ENCODE measurements at regions not wholly inside any gene's neighbourhood (a gene's known extent, or its start where the extent isn't known, plus 50 kb on each side); places are given as distances from the start of the nearest gene placed in this dataset.

DNA sequence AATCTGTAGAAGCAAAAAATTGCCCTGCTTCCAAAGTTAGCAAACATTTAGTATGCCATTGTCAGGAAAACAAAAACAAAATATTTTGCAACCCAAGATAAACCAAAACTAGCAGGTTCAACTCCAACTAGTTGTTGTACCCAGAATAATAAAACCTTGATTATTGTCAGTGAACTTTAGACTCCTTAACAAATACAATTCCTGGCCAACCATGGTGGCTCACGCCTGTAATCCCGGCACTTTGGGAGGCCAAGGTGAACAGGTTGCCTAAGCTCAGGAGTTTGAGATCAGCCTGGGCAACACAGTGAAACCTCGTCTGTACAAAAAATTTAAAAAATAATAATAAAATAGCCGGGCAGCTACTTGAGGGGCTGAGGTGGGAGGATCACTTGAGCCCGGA, 53.6 kb upstream of the EPCAM start:
- no peak for DNase-seq
- in situ Hi-C loops (cut with MboI; ENCODE audit: low pct_unique_long_range_greater_than_20kb, low sequenced_read_pairs) = no loop called here

DNA sequence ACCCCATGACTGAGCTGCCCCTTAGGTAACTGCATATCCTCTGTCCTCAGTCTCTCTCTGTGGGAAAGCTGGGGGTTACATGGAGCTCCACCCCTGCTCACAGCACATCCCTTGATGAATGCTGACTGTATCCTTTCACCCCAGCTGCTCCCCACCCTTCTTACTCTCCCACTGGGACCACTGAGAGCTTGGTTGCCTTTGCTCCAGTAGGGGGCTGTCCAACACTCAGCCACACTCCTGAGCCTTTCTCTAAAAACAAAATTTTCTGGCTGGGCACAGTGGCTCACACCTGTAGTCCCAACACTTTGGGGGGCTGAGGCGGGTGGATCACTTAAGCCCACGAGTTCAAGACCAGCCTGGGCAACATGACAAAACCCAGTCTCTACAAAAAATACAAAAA, 55.4 kb upstream of the EPCAM start:
- no peak for DNase-seq
- in situ Hi-C loops (cut with MboI; ENCODE audit: low pct_unique_long_range_greater_than_20kb, low sequenced_read_pairs) = no loop called here

DNA sequence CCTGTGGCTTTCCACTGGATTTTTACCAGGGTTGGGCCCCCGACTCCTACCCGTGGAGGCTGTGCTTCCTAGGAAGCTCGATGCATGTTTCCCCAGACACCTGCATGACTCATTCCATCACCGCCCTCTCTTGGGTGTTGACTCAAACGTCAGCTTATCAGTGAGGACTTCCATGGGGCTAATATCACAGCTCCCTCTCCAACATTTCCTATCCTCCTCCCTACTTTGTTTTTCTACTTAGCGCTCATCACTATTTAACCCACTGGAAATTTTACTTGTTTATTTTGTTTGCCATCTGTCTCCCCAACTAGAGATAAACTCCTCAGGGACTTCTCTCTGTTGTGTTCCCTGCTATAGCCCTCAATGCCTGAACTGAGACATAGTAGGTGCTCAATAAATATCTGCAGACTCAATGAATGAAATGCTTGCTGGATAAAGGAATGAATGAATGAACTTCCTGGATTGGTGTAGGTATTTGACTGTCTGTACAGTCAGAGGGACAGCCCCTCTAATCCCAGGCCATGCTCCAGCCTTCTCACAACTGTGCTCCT, 55.9 kb upstream of the EPCAM start:
- in situ Hi-C loops (cut with MboI; ENCODE audit: low pct_unique_long_range_greater_than_20kb, low sequenced_read_pairs) = no loop called here
- no peak for DNase-seq

DNA sequence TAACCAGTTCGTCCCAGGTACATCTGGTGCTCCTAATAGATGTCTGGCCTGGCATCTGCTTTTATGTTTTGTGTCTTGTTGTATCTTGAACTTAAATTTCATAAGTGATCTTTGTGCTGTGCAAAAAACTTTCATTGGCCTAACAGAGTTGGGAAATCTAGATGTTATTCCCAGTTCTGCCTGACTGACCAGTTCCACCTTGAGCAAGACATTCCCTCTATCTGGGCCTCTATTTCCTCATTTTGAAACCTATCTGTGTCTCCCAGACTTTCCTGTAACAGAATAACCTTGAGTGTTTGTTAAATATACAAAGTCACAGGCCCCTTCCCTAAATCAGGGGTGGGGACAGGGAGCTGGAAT, 56.6 kb upstream of the EPCAM start:
- in situ Hi-C loops (cut with MboI; ENCODE audit: low pct_unique_long_range_greater_than_20kb, low sequenced_read_pairs) = no loop called here
- no peak for DNase-seq

DNA sequence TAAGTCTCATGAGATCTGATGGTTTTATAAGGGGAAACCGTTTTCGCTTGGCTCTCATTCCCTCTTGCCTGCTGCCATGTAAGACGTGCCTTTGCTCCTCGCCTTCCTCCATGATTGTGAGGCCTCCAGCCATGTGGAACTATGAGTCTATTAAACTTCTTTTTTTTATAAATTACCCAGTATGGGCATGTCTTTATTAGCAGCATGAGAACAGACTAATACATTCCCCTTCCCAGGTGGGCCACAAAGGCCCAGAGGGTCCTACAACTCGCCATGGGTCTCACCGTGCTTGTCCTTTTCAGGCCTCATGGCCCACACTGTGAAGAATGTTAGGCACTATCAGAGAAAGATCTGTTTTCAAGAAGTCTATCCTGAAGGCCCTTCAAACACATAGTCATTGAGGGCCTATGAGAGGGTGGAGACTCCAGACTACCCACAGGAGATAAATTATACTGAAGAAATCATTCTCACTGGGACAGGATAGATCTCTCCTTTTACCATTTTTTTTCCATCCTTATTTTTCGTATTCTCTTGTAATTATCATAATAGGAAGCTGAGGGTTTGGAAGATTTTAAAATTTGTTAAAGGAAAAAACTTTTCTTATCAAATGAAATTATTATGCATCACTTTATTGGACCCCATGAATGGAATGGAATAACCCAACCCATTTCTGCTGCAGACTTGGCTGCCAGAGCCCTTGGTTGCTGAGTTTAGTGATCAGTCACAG, 57.2 kb upstream of the EPCAM start:
- DNase-seq = no peak
- in situ Hi-C loops (cut with MboI; ENCODE audit: low pct_unique_long_range_greater_than_20kb, low sequenced_read_pairs) = no loop called here

DNA sequence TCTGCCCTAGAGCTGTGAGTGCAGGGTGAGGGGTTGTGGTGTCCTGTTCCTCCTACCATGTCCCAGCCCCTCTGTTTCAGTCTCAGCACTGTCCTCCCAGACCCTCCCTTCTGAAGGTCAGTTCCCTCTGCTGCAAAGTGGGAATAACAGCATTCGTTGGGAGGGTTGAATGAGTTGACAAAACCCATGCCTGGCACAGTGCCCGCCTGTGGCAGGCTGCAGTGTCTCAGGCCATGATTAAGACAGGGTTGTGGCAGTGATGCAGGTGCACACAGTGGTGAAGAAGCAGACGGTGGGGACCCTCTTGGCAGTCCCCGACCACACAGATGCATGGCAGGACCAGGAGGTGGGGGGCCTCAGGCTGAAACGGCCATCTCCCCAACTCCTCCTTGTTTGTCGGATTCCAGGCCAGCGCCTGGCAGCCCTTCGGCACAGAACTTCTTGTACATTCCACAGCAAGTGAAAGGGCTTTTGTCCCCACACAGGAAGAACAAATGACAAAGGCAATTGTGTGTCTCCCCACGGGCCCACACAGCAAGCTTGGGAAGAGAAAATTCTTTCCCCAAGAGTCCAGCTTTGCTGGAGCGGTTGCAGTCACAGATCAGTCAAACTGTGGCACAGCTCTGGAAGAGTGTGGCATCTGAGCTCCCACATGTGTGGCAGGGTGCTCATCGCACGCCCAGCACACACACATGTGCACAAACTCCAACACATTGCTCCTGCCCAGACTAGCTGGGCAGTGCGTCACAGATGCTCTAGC, 58.1 kb upstream of the EPCAM start:
- in situ Hi-C loops (cut with MboI; ENCODE audit: low pct_unique_long_range_greater_than_20kb, low sequenced_read_pairs) = no loop called here
- no peak for DNase-seq

DNA sequence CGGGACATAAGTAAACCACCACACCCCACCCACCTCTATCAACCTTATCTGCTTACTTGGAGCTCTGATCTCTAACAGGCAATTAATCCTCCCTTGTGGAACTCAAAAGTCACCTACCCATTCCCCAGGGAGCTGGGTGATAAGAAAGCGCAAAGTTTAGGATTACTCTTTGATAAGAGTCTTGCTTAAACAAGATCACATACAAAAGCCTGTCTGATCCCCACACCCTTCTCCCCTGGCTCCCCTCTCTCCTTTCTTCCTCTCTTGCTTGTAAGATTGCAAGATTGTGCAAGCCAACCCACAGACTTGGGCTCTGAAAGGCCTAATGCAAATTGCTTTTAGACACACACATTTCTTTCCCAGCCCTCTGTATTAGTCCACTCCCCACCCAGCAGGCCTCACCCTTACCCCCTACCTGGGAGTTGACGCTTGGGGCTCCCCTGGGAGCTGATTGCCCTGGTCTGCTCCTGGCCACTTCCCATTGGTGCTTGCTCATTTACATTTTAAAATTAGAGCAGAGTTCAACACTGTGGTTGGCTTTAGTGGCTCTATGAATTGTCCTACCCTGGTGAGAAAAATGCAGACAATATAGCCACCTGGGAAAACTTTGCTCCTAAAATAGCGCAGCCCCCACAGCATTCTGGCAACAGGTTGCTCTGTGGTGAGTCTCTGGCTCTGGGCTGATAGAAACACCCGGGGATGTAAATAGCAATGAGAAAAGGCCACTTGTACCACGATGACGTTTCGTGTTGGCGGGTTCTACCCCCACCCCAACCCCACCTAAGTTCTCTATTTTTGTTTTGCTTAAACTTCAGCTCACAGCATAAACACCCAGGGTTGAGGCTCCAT, 58.9 kb upstream of the EPCAM start:
- peak; percentile 70 for DNase-seq
- in situ Hi-C loops (cut with MboI; ENCODE audit: low pct_unique_long_range_greater_than_20kb, low sequenced_read_pairs) = no loop called here

DNA sequence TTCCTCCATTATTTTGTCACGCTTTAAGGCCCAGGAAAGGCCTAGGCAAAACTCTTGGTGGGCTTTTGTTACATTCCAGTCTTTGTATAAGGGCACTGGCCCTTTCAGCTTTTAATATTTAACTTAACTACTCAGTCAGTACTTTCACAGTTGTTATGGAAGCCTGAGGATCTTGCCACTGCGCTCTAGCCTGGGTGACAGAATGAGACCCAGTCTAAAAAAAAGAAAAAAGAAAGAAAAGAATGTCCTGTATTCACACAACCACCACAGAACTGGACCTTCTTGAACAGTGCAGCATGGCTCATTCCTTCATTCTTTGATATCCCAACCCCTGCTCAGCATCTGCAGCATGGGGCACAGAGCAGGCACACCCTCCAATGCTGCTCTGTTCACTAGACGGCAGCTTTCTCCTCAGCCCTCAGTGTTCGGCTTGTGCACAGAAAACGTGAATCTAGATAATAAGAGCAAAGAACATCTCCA, 59.6 kb upstream of the EPCAM start:
- DNase-seq = no peak
- in situ Hi-C loops (cut with MboI; ENCODE audit: low pct_unique_long_range_greater_than_20kb, low sequenced_read_pairs) = no loop called here

DNA sequence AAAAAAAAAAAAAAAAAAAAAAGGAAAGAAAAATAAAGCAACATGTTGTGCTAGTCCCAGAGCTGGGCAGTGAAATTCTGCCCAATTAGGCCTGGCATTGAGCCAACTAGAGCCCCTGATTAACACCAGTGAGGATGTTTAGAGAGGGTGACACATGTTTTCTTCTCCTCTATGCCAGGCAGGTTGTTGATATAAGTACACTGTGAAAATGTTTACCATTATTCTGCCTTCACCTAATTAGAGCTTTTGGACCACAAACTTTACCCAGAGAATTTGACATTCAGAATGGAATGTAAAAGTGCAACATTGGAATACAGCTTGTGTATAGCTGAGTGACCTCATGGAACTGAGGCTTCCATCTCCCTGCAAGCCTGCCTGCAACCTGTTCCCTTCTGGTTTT, 62.0 kb upstream of the EPCAM start:
- in situ Hi-C loops (cut with MboI; ENCODE audit: low pct_unique_long_range_greater_than_20kb, low sequenced_read_pairs) = no loop called here
- DNase-seq = no peak

DNA sequence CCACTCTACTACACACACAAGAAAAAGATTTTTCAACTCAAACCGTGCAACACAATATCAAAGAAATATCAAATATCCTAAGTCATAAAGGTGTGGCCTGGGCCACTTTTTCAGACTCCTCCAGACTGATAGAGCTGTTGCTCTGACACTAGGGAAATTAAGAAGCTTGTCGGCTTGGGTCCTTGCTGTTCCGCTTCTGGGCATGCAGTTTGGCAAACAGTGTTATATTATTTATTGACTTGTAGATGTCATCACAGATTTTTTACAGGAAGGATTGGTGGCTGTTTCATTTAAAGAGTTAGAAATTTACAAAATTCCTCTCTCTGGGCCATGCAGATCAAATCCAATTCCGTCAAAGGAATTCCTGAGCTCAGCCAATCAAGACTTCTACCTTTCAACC, 64.5 kb upstream of the EPCAM start:
- in situ Hi-C loops (cut with MboI; ENCODE audit: low pct_unique_long_range_greater_than_20kb, low sequenced_read_pairs) = no loop called here
- no peak for DNase-seq

DNA sequence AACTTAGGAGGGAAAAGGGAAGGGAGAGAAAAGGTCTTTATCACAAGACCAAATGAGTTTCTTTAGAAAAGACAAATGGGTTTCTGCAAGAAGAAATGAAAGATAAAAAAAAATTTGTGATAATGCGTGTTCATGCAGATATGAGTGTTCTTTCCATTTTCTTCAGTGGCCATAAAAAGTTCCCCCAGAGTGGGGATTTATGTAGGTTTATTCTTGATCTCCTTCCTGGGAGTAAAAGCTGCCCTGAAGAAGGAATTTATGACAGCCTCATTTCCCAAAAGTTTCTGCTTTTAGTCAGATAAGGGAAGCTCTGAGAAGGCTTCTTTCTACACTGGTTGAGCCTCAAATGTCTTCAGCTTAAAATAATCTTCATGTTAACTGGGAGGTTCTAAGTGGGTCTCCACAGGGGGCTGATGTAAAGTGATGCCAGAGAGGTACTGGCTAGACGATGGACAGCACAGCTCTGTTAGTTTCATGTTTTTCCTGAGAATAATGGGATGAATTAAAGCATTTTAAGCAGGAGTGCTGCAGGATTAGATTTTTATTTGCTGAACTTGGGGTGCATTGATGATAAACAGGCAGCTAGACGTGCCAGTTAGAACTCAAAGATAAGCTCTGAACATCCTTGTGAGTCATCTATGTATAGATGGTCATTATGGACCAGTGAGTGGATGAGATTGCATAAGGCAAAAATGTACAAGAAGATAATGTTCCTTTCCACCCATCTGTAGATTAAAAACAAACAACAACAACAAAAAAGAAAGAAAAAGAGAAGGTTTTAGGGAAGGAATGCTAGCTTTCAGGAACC, 65.6 kb upstream of the EPCAM start:
- peak; percentile 28 for DNase-seq

DNA sequence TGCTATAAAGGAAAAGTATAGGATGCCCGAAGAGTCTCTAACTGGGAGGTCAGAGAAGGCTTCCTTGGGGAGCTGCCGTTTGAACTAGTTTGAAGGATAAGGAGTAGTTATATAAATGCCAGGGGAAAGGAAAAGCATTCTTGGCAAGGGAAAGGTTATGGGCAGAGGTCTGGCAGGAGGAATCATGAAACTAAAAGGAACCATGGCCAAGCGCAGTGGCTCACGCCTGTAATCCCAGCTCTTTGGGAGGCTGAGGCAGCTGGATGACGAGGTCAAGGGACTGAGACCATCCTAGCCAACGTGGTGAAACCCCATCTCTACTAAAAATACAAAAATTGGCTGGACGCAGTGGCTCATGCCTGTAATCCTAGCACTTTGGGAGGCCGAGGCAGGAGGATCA, 66.8 kb upstream of the EPCAM start:
- in situ Hi-C loops (cut with MboI; ENCODE audit: low pct_unique_long_range_greater_than_20kb, low sequenced_read_pairs) = no loop called here
- DNase-seq = no peak

More for the DNA sequence above, 65.6 kb upstream of the EPCAM start:
- in situ Hi-C loops (cut with MboI; ENCODE audit: low pct_unique_long_range_greater_than_20kb, low sequenced_read_pairs) = no loop called here

DNA sequence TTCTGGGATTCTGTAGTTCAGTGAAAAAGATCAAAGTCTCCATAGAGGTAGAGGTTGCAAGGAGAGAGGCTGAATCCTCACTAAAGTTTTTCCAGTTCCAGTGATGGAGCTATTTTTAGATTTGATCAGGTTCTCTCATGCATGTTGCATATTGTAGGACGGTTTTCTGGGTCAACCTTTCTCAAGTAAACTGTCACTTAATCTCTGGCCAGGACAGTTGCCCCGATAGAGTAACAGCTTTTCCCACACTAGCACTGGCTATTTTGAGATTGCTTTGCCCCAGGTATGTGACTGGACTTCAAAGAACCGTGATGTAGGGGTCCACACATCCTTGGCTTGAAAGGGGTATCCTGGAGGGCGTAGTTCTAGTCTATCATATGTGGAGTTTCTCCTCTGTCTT, 67.4 kb upstream of the EPCAM start:
- in situ Hi-C loops (cut with MboI; ENCODE audit: low pct_unique_long_range_greater_than_20kb, low sequenced_read_pairs) = no loop called here
- no peak for DNase-seq

DNA sequence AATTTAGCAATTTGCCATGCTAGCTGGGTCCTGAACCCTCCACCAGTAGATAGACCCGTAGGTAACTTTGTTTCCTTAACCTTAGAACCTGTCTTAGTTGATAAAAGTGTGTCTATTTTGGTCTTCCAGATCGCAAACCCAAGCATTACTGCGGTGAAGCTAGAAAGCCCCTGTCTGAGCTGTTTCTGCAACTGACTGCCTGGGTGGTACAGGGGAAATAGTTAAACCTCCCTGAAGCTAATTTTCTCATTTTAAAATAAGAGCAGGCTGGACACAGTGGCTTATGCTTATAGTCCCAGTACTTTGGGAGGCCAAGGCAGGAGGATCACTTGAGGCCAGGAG, 67.9 kb upstream of the EPCAM start:
- in situ Hi-C loops (cut with MboI; ENCODE audit: low pct_unique_long_range_greater_than_20kb, low sequenced_read_pairs) = no loop called here
- DNase-seq = no peak

DNA sequence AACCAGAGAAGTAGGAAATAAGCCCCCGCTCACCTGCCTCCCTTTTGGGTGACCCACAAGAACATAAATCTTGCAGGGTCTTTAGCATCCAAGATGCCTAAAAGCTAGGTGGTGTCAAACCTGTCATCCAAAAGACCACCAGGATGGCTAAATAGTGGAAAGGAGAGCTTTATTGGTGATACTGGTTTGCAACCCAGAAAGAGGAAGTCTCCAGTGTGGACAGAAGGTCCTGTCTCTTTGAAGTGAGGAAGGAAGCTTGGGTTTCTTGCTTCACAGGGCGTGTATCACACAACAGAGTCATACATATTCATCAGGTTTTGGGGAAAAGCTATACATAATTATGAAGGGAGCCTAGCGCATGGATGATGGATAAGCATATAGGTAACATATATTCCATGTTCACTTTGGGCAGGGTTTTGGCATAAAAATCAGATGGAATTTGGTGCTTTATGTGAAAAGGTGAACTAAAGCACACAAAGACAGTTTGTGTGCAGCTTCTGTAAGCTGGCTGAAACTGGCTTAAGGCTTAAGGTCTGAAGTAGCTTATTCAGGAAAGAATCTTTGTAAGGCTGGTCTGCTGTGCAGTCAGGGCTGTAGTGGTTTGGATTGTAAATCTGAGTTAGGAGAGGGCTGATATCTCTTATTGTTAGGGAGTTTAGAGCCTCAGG, 68.4 kb upstream of the EPCAM start:
- peak; percentile 74 for DNase-seq
- in situ Hi-C loops (cut with MboI; ENCODE audit: low pct_unique_long_range_greater_than_20kb, low sequenced_read_pairs) = no loop called here

DNA sequence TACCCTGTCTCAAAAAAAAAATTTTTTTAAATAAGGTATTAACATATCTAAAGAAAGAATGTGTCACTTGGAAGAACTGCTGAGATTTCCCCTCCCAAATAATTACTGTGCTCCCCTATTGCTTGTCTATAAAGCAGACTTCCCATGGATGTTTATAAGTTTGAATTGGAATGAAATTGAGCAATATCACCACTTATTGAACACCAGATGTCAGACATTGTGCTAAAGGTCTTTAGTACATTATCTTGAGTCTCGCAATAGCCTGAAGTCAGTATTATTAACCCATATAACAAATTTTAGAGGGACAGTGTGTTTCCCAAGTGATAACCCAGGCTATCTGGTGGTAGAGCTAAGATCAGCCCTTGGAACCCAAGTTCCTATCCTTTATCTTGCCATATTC, 69.0 kb upstream of the EPCAM start:
- in situ Hi-C loops (cut with MboI; ENCODE audit: low pct_unique_long_range_greater_than_20kb, low sequenced_read_pairs) = no loop called here
- DNase-seq = no peak

DNA sequence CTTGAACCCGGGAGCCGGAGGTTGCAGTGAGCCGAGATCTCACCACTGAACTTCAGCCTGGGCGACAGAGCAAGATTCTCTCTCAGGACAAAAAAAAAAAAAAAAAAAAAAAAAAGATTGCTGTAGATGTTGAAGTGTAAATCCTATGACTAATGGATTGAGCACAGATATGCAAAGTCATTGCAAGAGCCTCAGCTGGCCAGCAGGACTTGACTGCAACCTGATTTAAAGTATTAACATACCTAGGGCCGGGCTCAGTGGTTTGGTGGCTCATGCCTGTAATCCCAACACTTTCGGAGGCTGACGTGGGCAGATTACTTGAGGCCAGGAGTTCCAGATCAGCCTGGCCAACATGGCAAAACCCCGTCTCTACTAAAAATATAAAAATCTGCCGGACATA, 69.6 kb upstream of the EPCAM start:
- in situ Hi-C loops (cut with MboI; ENCODE audit: low pct_unique_long_range_greater_than_20kb, low sequenced_read_pairs) = no loop called here
- DNase-seq = no peak

DNA sequence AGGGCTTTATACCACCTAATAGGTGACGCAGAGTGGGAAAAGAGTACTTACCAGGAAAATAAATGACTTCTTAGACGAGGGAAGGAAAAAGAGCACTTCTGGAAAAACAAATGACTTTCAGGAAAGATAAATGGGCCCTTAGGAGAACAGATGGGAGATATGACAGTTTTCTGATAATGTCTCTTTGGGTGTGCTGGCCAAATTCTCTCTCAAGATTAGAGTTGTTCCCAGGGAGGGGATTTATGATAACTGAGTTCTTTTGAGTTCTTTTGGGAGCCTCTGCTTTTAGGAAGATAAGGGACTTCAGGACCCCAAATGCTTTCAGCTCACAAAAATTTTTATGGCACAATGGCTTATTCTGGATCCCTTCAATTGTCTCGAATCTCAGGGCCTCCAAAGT, 70.3 kb upstream of the EPCAM start:
- in situ Hi-C loops (cut with MboI; ENCODE audit: low pct_unique_long_range_greater_than_20kb, low sequenced_read_pairs) = no loop called here
- DNase-seq = no peak
